Panc1 (cell line): ENCODE measurements at regions not wholly inside any gene's neighbourhood (a gene's known extent, or its start where the extent isn't known, plus 50 kb on each side); places are given as distances from the start of the nearest gene placed in this dataset.

Experiments used
- ATAC-seq: fragments of 200-7000 bp; cut with Tn5 transposase; 2 replicates; pipeline ENCODE4 v1.9.1; 2020; ENCODE audit warnings: mild to moderate bottlenecking, moderate library complexity
- BruUV-seq: library from RNA; stranded (reverse); fragments of 400-500 nt; replicated peaks from 2 replicates; lab custom pipeline; 2021; lab: Mats Ljungman, UMichigan
- CTCF ChIA-PET: fragments of 300-600 bp; sonication (Branson Sonifier 250); formaldehyde crosslinking; loops from one replicate; lab custom pipeline; 2022; ENCODE audit warnings: antibody characterized with exemption; lab: Charles Lee
- POLR2A ChIA-PET: fragments of 300-600 bp; sonication (Branson Sonifier 250); formaldehyde crosslinking; loops from one replicate; lab custom pipeline; 2022; ENCODE audit warnings: antibody characterized with exemption; lab: Charles Lee
- DNase-seq: peaks from one replicate; pipeline ENCODE4 v3.0.0-alpha.2; 2010; ENCODE audit warnings: low read depth, low spot score
- H3K27ac ChIP-seq: 2 replicates; pipeline ENCODE4 v1.5.1; 2011; ENCODE audit warnings: mild to moderate bottlenecking, low read length, inconsistent platforms
- H3K27me3 ChIP-seq: fragments of 200-500 bp; sonication (Bioruptor generic); 2 replicates; pipeline ENCODE4 v1.6.0; 2014; ENCODE audit warnings: low read length, inconsistent platforms; ENCODE audit not compliant: control insufficient read depth, insufficient read depth
- H3K36me3 ChIP-seq: fragments of 200-500 bp; sonication (Bioruptor generic); 2 replicates; pipeline ENCODE4 v1.5.1; 2014; ENCODE audit warnings: inconsistent platforms, mild to moderate bottlenecking, low read length, moderate library complexity; ENCODE audit not compliant: control insufficient read depth, insufficient read depth
- H3K4me1 ChIP-seq: 2 replicates; pipeline ENCODE4 v1.5.1; 2011; ENCODE audit warnings: inconsistent platforms, mild to moderate bottlenecking, low read length, moderate library complexity; ENCODE audit not compliant: control insufficient read depth, insufficient read depth
- H3K4me3 ChIP-seq, 2 experiments: 2 replicates each; pipeline ENCODE4 v1.5.1; 2011 to 2012; ENCODE audit warnings: low read depth in 2 of 2, low read length in 2 of 2, mild to moderate bottlenecking in 2 of 2, inconsistent platforms in 1 of 2, moderate library complexity in 1 of 2
- H3K9me3 ChIP-seq: fragments of 200-500 bp; sonication (Bioruptor generic); 2 replicates; pipeline ENCODE4 v1.5.1; 2014; ENCODE audit warnings: low read depth, mild to moderate bottlenecking, inconsistent platforms, low read length, moderate library complexity; ENCODE audit not compliant: control insufficient read depth, insufficient read depth
- CTCF ChIP-seq: fragments of 450-650 bp; IDR thresholded peaks from 2 replicates; pipeline ENCODE4 v1.5.1; 2017; ENCODE audit warnings: mild to moderate bottlenecking
- POLR2AphosphoS5 ChIP-seq: IDR thresholded peaks from 2 replicates; pipeline ENCODE4 v1.6.1; 2012; ENCODE audit warnings: mild to moderate bottlenecking, low read depth, low read length, moderate library complexity
- REST ChIP-seq, 2 experiments: IDR thresholded peaks; 2 replicates each; pipeline ENCODE4 v1.6.1; 2011 to 2012; ENCODE audit warnings: low read depth in 2 of 2, control low read depth in 1 of 2, low read length in 1 of 2, mild to moderate bottlenecking in 1 of 2, moderate library complexity in 1 of 2; ENCODE audit not compliant: insufficient read depth in 1 of 2
- SIN3A ChIP-seq: IDR thresholded peaks from 2 replicates; pipeline ENCODE4 v1.6.1; 2012; ENCODE audit warnings: low read depth, mild to moderate bottlenecking, low read length, moderate library complexity, borderline replicate concordance; ENCODE audit not compliant: insufficient read depth
- TCF7L2 ChIP-seq: IDR thresholded peaks from 2 replicates; pipeline ENCODE4 v1.6.1; 2011; ENCODE audit warnings: mild to moderate bottlenecking, low read depth, low read length, inconsistent platforms
- in situ Hi-C: cut with HindIII; loops from 2 replicates; pipeline ENCODE4 v1.10.0; 2016; ENCODE audit warnings: low sequenced_read_pairs, low pct_unique_long_range_greater_than_20kb
- intact Hi-C: fragments of 100-400 bp; cut with micrococcal nuclease; formaldehyde crosslinking; loops from one replicate; pipeline ENCODE4 v1.10.0; 2022; ENCODE audit not compliant: unreplicated experiment

GRCh38 chr10:28171468-28172222 is 131.2 kb downstream of the MPP7 start:
- no peaks in the 10 kb centered on the region for H3K27me3 ChIP-seq
- no peaks in the 10 kb centered on the region for H3K4me1 ChIP-seq
- TF ChIP-seq POLR2AphosphoS5 (no peak), SIN3A (no peak), TCF7L2 (no peak), REST (IDR thresholded peaks at IDR 0.05; ENCODE audit: insufficient read depth in 1 of 2, low read depth in 2 of 2, low read length in 1 of 2) (no peak), CTCF (no peak)
- CTCF ChIA-PET, result no interaction called here
- in situ Hi-C loops (no loop called here), intact Hi-C loops (no loop called here)
- POLR2A ChIA-PET, result no interaction called here
- no peaks in the 10 kb centered on the region for H3K36me3 ChIP-seq
- no peak for DNase-seq
- BruUV-seq, result no TSS peak
- no peaks in the 10 kb centered on the region for H3K9me3 ChIP-seq
- peak overlapping the region in 1 of 2 experiments; percentile 20; a peak in 1 of 4 replicates for H3K4me3 ChIP-seq
- no peak for ATAC-seq
- H3K27ac ChIP-seq, result no peak overlapping the region

GRCh38 chr10:28169525-28169924 is 133.3 kb downstream of the MPP7 start:
- BruUV-seq, result no TSS peak
- H3K4me1 ChIP-seq, result no peaks in the 10 kb centered on the region
- ChIA-PET POLR2A (no interaction called here), CTCF (no interaction called here)
- intact Hi-C loops, result no loop called here
- DNase-seq (no peak), ATAC-seq (no peak)
- no peak overlapping the region for H3K4me3 ChIP-seq
- H3K36me3 ChIP-seq, result no peaks in the 10 kb centered on the region
- no peak overlapping the region for H3K27ac ChIP-seq
- TF ChIP-seq TCF7L2 (no peak), REST (IDR thresholded peaks at IDR 0.05; ENCODE audit: insufficient read depth in 1 of 2, low read depth in 2 of 2, low read length in 1 of 2) (no peak), SIN3A (no peak), POLR2AphosphoS5 (no peak), CTCF (no peak)
- no peaks in the 10 kb centered on the region for H3K9me3 ChIP-seq
- no peaks in the 10 kb centered on the region for H3K27me3 ChIP-seq
- in situ Hi-C loops, result no loop called here
